Gastroesophageal sphincter (tissue), 4 donors: ENCODE measurements at regions not wholly inside any gene's neighbourhood (a gene's known extent, or its start where the extent isn't known, plus 50 kb on each side); places are given as distances from the start of the nearest gene placed in this dataset.

Experiments
- ATAC-seq: fragments of 150-250 bp; one replicate; pipeline ENCODE4 v1.9.1; 2016; ENCODE audit warnings: mild to moderate bottlenecking, moderate library complexity
- H3K27ac ChIP-seq, 4 donors: fragments of 200-600 bp; sonication (generic) in 3 of 4; 1 replicate in 3 of 4; 2 replicates in 1 of 4; pipeline ENCODE4 v1.5.1; 2016 to 2019
- H3K27me3 ChIP-seq: fragments of 200-600 bp; sonication (generic); one replicate; pipeline ENCODE4 v1.5.1; 2019
- H3K36me3 ChIP-seq, 2 donors: fragments of 200-600 bp; sonication (generic); one replicate each; pipeline ENCODE4 v1.5.1; 2019; ENCODE audit warnings: control low read depth in 1 of 2
- H3K4me1 ChIP-seq, 3 donors: fragments of 200-600 bp; sonication (generic); 1 replicate in 2 of 3; 2 replicates in 1 of 3; pipeline ENCODE4 v1.5.1; 2016 to 2019; ENCODE audit warnings: control low read depth in 2 of 3
- H3K4me3 ChIP-seq, 2 donors: fragments of 200-600 bp; sonication (generic); one replicate each; pipeline ENCODE4 v1.5.1; 2019; ENCODE audit warnings: mild to moderate bottlenecking in 1 of 2, moderate library complexity in 1 of 2
- H3K9me3 ChIP-seq, 3 donors: fragments of 200-600 bp; sonication (generic); one replicate each; pipeline ENCODE4 v1.5.1; 2017 to 2019; ENCODE audit warnings: control low read depth in 2 of 3
- CTCF ChIP-seq, 4 experiments: fragments of 200-600 bp in 2 of 4; fragments of 450-650 bp in 2 of 4; sonication (generic) in 1 of 4; IDR thresholded peaks; one replicate each; pipeline ENCODE4 v1.5.1; 2017 to 2019; ENCODE audit warnings: antibody characterized with exemption in 4 of 4, mild to moderate bottlenecking in 2 of 4, moderate library complexity in 2 of 4
- EP300 ChIP-seq: sonication (generic); formaldehyde crosslinking; IDR thresholded peaks from one replicate; pipeline ENCODE4 v1.6.1; 2017; ENCODE audit warnings: antibody characterized with exemption, mild to moderate bottlenecking
- POLR2A ChIP-seq, 2 donors: fragments of 450-650 bp; IDR thresholded peaks; one replicate each; pipeline ENCODE4 v1.6.1; 2017; ENCODE audit warnings: antibody characterized with exemption in 2 of 2, mild to moderate bottlenecking in 2 of 2, moderate library complexity in 1 of 2
- POLR2AphosphoS5 ChIP-seq: sonication (generic); formaldehyde crosslinking; IDR thresholded peaks from one replicate; pipeline ENCODE4 v1.6.1; 2017; ENCODE audit warnings: antibody characterized with exemption
- WGBS, 2 donors: methylation state at CpG; one replicate each; pipeline ENCODE4 v1.1.5; 2018; ENCODE audit warnings: low coverage in 1 of 2; 5-methylcytosine and 5-hydroxymethylcytosine counted together

GRCh38 chr3:127041933-127042332, 59.0 kb downstream of the PLXNA1 start:
- no peak for TF ChIP-seq CTCF (IDR thresholded peaks at IDR 0.05)
- TF ChIP-seq EP300, result no peak
- no peak for TF ChIP-seq POLR2A (IDR thresholded peaks at IDR 0.05)
- TF ChIP-seq POLR2AphosphoS5, result no peak
- H3K4me3 ChIP-seq, result no peak overlapping the region
- no peaks in the 10 kb centered on the region for H3K27me3 ChIP-seq
- no peaks in the 10 kb centered on the region for H3K9me3 ChIP-seq
- no peaks in the 10 kb centered on the region for H3K36me3 ChIP-seq
- H3K27ac ChIP-seq, result no peak overlapping the region
- ATAC-seq, result no peak
- 79 to 82% methylated on average over 4 to 8 of the region's 8 CpGs for WGBS, 2 donors
- H3K4me1 ChIP-seq, result peaks cover 0 to 34% (median 10%) of the 10 kb centered on the region in 3 donors

GRCh38 chr3:127042634-127043033, 59.7 kb downstream of the PLXNA1 start:
- Histone ChIP-seq H3K4me3 (no peak overlapping the region), H3K27ac (peak overlapping the region in 2 of 4 donors; percentile 77 to 79), H3K27me3 (no peaks in the 10 kb centered on the region), H3K4me1 (peaks cover 0 to 30% (median 10%) of the 10 kb centered on the region in 3 donors), H3K9me3 (no peaks in the 10 kb centered on the region), H3K36me3 (no peaks in the 10 kb centered on the region)
- no peak for TF ChIP-seq POLR2A (IDR thresholded peaks at IDR 0.05)
- TF ChIP-seq EP300, result no peak
- no peak for TF ChIP-seq POLR2AphosphoS5
- no peak for TF ChIP-seq CTCF (IDR thresholded peaks at IDR 0.05)
- 92% methylated on average over 2 of the region's 12 CpGs; no CpG with 5 or more reads in 1 of the 2 donors for WGBS, 2 donors
- no peak for ATAC-seq

GRCh38 chr3:127043041-127043641, 60.2 kb downstream of the PLXNA1 start:
- no peaks in the 10 kb centered on the region for H3K27me3 ChIP-seq
- H3K4me3 ChIP-seq, result no peak overlapping the region
- H3K27ac ChIP-seq, result peak overlapping the region in 3 of 4 donors; percentile 66 to 79 (median 77)
- H3K4me1 ChIP-seq, result peaks cover 0 to 30% (median 10%) of the 10 kb centered on the region in 3 donors
- WGBS, 2 donors, result 34% methylated on average over 4 of the region's 17 CpGs; no CpG with 5 or more reads in 1 of the 2 donors
- no peak for TF ChIP-seq POLR2AphosphoS5
- no peak for TF ChIP-seq CTCF (IDR thresholded peaks at IDR 0.05)
- TF ChIP-seq EP300, result no peak
- TF ChIP-seq POLR2A (IDR thresholded peaks at IDR 0.05), result no peak
- H3K9me3 ChIP-seq, result no peaks in the 10 kb centered on the region
- no peaks in the 10 kb centered on the region for H3K36me3 ChIP-seq
- peak; percentile 68 for ATAC-seq

GRCh38 chr3:127043731-127044510, 61.0 kb downstream of the PLXNA1 start:
- Histone ChIP-seq H3K4me3 (no peak overlapping the region), H3K4me1 (peaks cover 0 to 30% (median 10%) of the 10 kb centered on the region in 3 donors), H3K36me3 (no peaks in the 10 kb centered on the region), H3K9me3 (no peaks in the 10 kb centered on the region), H3K27me3 (no peaks in the 10 kb centered on the region), H3K27ac (peak overlapping the region in 3 of 4 donors; percentile 66 to 79 (median 77))
- WGBS, 2 donors, result 58 to 70% methylated on average over 2 to 4 of the region's 7 CpGs
- no peak for TF ChIP-seq CTCF (IDR thresholded peaks at IDR 0.05)
- no peak for TF ChIP-seq POLR2A (IDR thresholded peaks at IDR 0.05)
- TF ChIP-seq POLR2AphosphoS5, result no peak
- TF ChIP-seq EP300, result no peak
- ATAC-seq, result peak; percentile 21
